ENCODE measurements at regions not wholly inside any gene's neighbourhood (a gene's known extent, or its start where the extent isn't known, plus 50 kb on each side); places are given as distances from the start of the nearest gene placed in this dataset.
A peak's percentile ranks its signal among the peaks of the same experiment; 100 is the strongest.

GRCh38 chr16:80059836-80060235 is 459.3 kb upstream of the MAF start:
- no peak for DNase-seq (ENCODE audit: low read depth)
- TF ChIP-seq CTCF (IDR thresholded peaks at IDR 0.05; ENCODE audit: low read length, missing control alignments): no peak
- H3K4me3 ChIP-seq (replicated peaks; ENCODE audit: low read depth, low read length): no peak overlapping the region

GRCh38 chr16:80058214-80058613 is 457.7 kb upstream of the MAF start:
- DNase-seq (ENCODE audit: low read depth): peak; percentile 0
- H3K4me3 ChIP-seq (replicated peaks; ENCODE audit: low read depth, low read length): no peak overlapping the region
- no peak for TF ChIP-seq CTCF (IDR thresholded peaks at IDR 0.05; ENCODE audit: low read length, missing control alignments)

- peak; percentile 5 for DNase-seq (ENCODE audit: low read depth)
- H3K4me3 ChIP-seq (replicated peaks; ENCODE audit: low read depth, low read length): no peak overlapping the region
- TF ChIP-seq CTCF (IDR thresholded peaks at IDR 0.05; ENCODE audit: low read length, missing control alignments): no peak
These were observed 455.8 kb upstream of the MAF start for GRCh38 chr16:80056324-80056723.

- no peak for DNase-seq (ENCODE audit: low read depth)
- H3K4me3 ChIP-seq (replicated peaks; ENCODE audit: low read depth, low read length): no peak overlapping the region
- no peak for TF ChIP-seq CTCF (IDR thresholded peaks at IDR 0.05; ENCODE audit: low read length, missing control alignments)
These were observed 455.3 kb upstream of the MAF start for GRCh38 chr16:80055831-80056230.

- DNase-seq (ENCODE audit: low read depth): no peak
- no peak for TF ChIP-seq CTCF (IDR thresholded peaks at IDR 0.05; ENCODE audit: low read length, missing control alignments)
- no peak overlapping the region for H3K4me3 ChIP-seq (replicated peaks; ENCODE audit: low read depth, low read length)
These were observed 454.1 kb upstream of the MAF start for GRCh38 chr16:80054647-80055046.

- TF ChIP-seq CTCF (IDR thresholded peaks at IDR 0.05; ENCODE audit: low read length, missing control alignments): no peak
- H3K4me3 ChIP-seq (replicated peaks; ENCODE audit: low read depth, low read length): no peak overlapping the region
- DNase-seq (ENCODE audit: low read depth): no peak
These were observed 450.5 kb upstream of the MAF start for GRCh38 chr16:80051040-80051439.

- no peak for DNase-seq (ENCODE audit: low read depth)
- no peak for TF ChIP-seq CTCF (IDR thresholded peaks at IDR 0.05; ENCODE audit: low read length, missing control alignments)
- H3K4me3 ChIP-seq (replicated peaks; ENCODE audit: low read depth, low read length): no peak overlapping the region
These were observed 447.7 kb upstream of the MAF start for GRCh38 chr16:80048250-80048649.
